Neural progenitor cell (in vitro differentiated cells): ENCODE measurements at regions not wholly inside any gene's neighbourhood (a gene's known extent, or its start where the extent isn't known, plus 50 kb on each side); places are given as distances from the start of the nearest gene placed in this dataset.
"Not testable (repeated sequence)": the region's sequence is repeated elsewhere in the genome, so short reads cannot be mapped to it uniquely, and the experiment has no call there.

Source experiments
- DNase-seq: peaks from one replicate; pipeline ENCODE4 v3.0.0-alpha.2; 2016; ENCODE audit warnings: low spot score
- H2AFZ ChIP-seq: fragments of 200-600 bp; sonication (generic); replicated peaks from 2 replicates; pipeline ENCODE4 v1.6.1; 2016; ENCODE audit warnings: antibody characterized with exemption
- H3F3A ChIP-seq: fragments of 200-600 bp; sonication (generic); 2 replicates; pipeline ENCODE4 v1.6.1; 2016; ENCODE audit warnings: antibody characterized with exemption, low read depth
- H3K27ac ChIP-seq: fragments of 200-600 bp; sonication (generic); 2 replicates; pipeline ENCODE4 v1.5.1; 2016; ENCODE audit warnings: mild to moderate bottlenecking
- H3K27me3 ChIP-seq: fragments of 200-600 bp; sonication (generic); 2 replicates; pipeline ENCODE4 v1.6.1; 2016; ENCODE audit warnings: mild to moderate bottlenecking, moderate library complexity
- H3K36me3 ChIP-seq: fragments of 200-600 bp; sonication (generic); 2 replicates; pipeline ENCODE4 v1.5.1; 2016
- H3K4me1 ChIP-seq: fragments of 200-600 bp; sonication (generic); 2 replicates; pipeline ENCODE4 v1.6.1; 2016; ENCODE audit warnings: mixed run types
- H3K4me2 ChIP-seq: fragments of 200-600 bp; sonication (generic); 2 replicates; pipeline ENCODE4 v1.6.1; 2016
- H3K4me3 ChIP-seq: fragments of 200-600 bp; sonication (generic); 2 replicates; pipeline ENCODE4 v1.5.1; 2016
- H3K79me2 ChIP-seq: fragments of 200-600 bp; sonication (generic); 2 replicates; pipeline ENCODE4 v1.6.1; 2016; ENCODE audit warnings: low read depth
- H3K9ac ChIP-seq: fragments of 200-600 bp; sonication (generic); 2 replicates; pipeline ENCODE4 v1.6.1; 2016
- H3K9me3 ChIP-seq: fragments of 200-600 bp; sonication (generic); 2 replicates; pipeline ENCODE4 v1.5.1; 2016; ENCODE audit warnings: low read depth
- H4K20me1 ChIP-seq: fragments of 200-600 bp; sonication (generic); 2 replicates; pipeline ENCODE4 v1.6.1; 2016; ENCODE audit warnings: low read depth
- H3K27ac Mint-ChIP-seq: 3 replicates; pipeline ENCODE4 v1.8.0; 2021; ENCODE audit warnings: mixed read lengths
- H3K27me3 Mint-ChIP-seq: 2 replicates; pipeline ENCODE4 v1.8.0; 2022; ENCODE audit warnings: low read depth, mild to moderate bottlenecking, inconsistent platforms, moderate library complexity, mixed read lengths; ENCODE audit not compliant: insufficient read depth
- H3K36me3 Mint-ChIP-seq: 3 replicates; pipeline ENCODE4 v1.8.0; 2021; ENCODE audit warnings: mixed read lengths
- H3K4me1 Mint-ChIP-seq: 3 replicates; pipeline ENCODE4 v1.8.0; 2021; ENCODE audit warnings: mixed read lengths
- H3K4me3 Mint-ChIP-seq: 3 replicates; pipeline ENCODE4 v1.8.0; 2021; ENCODE audit warnings: mild to moderate bottlenecking, moderate library complexity, mixed read lengths
- H3K9me3 Mint-ChIP-seq: 3 replicates; pipeline ENCODE4 v1.8.0; 2020; ENCODE audit warnings: mixed read lengths
- CTCF ChIP-seq: fragments of 200-600 bp; sonication (generic); IDR thresholded peaks from 2 replicates; pipeline ENCODE4 v1.5.1; 2017; ENCODE audit warnings: antibody characterized with exemption, mild to moderate bottlenecking
- EZH2 ChIP-seq: fragments of 200-600 bp; sonication (generic); IDR thresholded peaks from 2 replicates; pipeline ENCODE4 v1.6.1; 2017; ENCODE audit warnings: antibody characterized with exemption, mild to moderate bottlenecking, moderate library complexity
- EZH2phosphoT487 ChIP-seq: fragments of 200-600 bp; sonication (generic); IDR thresholded peaks from 2 replicates; pipeline ENCODE4 v1.6.1; 2017; ENCODE audit warnings: antibody characterized with exemption

- Histone ChIP-seq H3K4me3 (no peak overlapping the region), H3K9me3 (no peaks in the 10 kb centered on the region), H3K4me2 (no peak overlapping the region), H3K4me1 (no peaks in the 10 kb centered on the region), H3K27ac (no peak overlapping the region), H3F3A (no peaks in the 10 kb centered on the region), H3K36me3 (no peaks in the 10 kb centered on the region), H3K79me2 (no peaks in the 10 kb centered on the region), H4K20me1 (no peaks in the 10 kb centered on the region), H3K9ac (no peak overlapping the region), H2AFZ (no peak overlapping the region), H3K27me3 (no peaks in the 10 kb centered on the region)
- Mint-ChIP-seq H3K27ac (no peak overlapping the region), H3K9me3 (no peaks in the 10 kb centered on the region), H3K27me3 (no peaks in the 10 kb centered on the region), H3K36me3 (no peaks in the 10 kb centered on the region), H3K4me1 (no peaks in the 10 kb centered on the region), H3K4me3 (no peak overlapping the region)
- no peak for DNase-seq
- TF ChIP-seq EZH2 = no peak
- no peak for TF ChIP-seq CTCF
- no peak for TF ChIP-seq EZH2phosphoT487
Observed at GRCh38 chr5:25415970-25416369, 771.2 kb upstream of the CDH10 start.

- H3K27ac Mint-ChIP-seq = no peak overlapping the region
- Histone ChIP-seq H3K4me2 (no peak overlapping the region), H3K9ac (no peak overlapping the region), H3K4me3 (no peak overlapping the region), H3K4me1 (no peaks in the 10 kb centered on the region), H3K27me3 (no peaks in the 10 kb centered on the region), H3K36me3 (no peaks in the 10 kb centered on the region), H3F3A (no peaks in the 10 kb centered on the region), H4K20me1 (no peaks in the 10 kb centered on the region), H3K79me2 (no peaks in the 10 kb centered on the region), H3K27ac (no peak overlapping the region), H2AFZ (no peak overlapping the region), H3K9me3 (no peaks in the 10 kb centered on the region)
- no peaks in the 10 kb centered on the region for H3K27me3 Mint-ChIP-seq
- DNase-seq = no peak
- no peaks in the 10 kb centered on the region for H3K36me3 Mint-ChIP-seq
- H3K4me3 Mint-ChIP-seq = no peak overlapping the region
- TF ChIP-seq EZH2 (no peak), EZH2phosphoT487 (no peak), CTCF (no peak)
- H3K9me3 Mint-ChIP-seq = peaks cover under 1% of the 10 kb centered on the region
- H3K4me1 Mint-ChIP-seq = no peaks in the 10 kb centered on the region
Observed at GRCh38 chr5:25414742-25415141, 770.0 kb upstream of the CDH10 start.

GRCh38 chr5:25412116-25412661 is 767.4 kb upstream of the CDH10 start:
- H3K4me3 ChIP-seq = no peak overlapping the region
- no peaks in the 10 kb centered on the region for H4K20me1 ChIP-seq
- H3K27ac ChIP-seq = no peak overlapping the region
- H3F3A ChIP-seq = no peaks in the 10 kb centered on the region
- no peaks in the 10 kb centered on the region for H3K27me3 Mint-ChIP-seq
- no peak overlapping the region for H3K4me3 Mint-ChIP-seq
- no peak overlapping the region for H3K4me2 ChIP-seq
- no peaks in the 10 kb centered on the region for H3K36me3 Mint-ChIP-seq
- no peak overlapping the region for H3K27ac Mint-ChIP-seq
- no peaks in the 10 kb centered on the region for H3K4me1 ChIP-seq
- no peak overlapping the region for H3K9ac ChIP-seq
- H3K79me2 ChIP-seq = no peaks in the 10 kb centered on the region
- DNase-seq = no peak
- H3K27me3 ChIP-seq = no peaks in the 10 kb centered on the region
- H3K4me1 Mint-ChIP-seq = no peaks in the 10 kb centered on the region
- H3K36me3 ChIP-seq = no peaks in the 10 kb centered on the region
- TF ChIP-seq CTCF (no peak), EZH2 (no peak), EZH2phosphoT487 (no peak)
- H2AFZ ChIP-seq = no peak overlapping the region
- H3K9me3 Mint-ChIP-seq = peaks cover 11% of the 10 kb centered on the region
- no peaks in the 10 kb centered on the region for H3K9me3 ChIP-seq

- not testable (repeated sequence) for H3F3A ChIP-seq, H3K4me3 Mint-ChIP-seq, H3K79me2 ChIP-seq, H3K4me2 ChIP-seq, H2AFZ ChIP-seq, H3K36me3 ChIP-seq, H3K9ac ChIP-seq, H3K4me3 ChIP-seq, H3K9me3 ChIP-seq, H3K36me3 Mint-ChIP-seq, DNase-seq, H3K27me3 Mint-ChIP-seq, H3K4me1 ChIP-seq, H3K27me3 ChIP-seq, H3K27ac ChIP-seq, H3K27ac Mint-ChIP-seq, H3K4me1 Mint-ChIP-seq, H4K20me1 ChIP-seq
- peaks cover 22% of the 10 kb centered on the region for H3K9me3 Mint-ChIP-seq
Observed at GRCh38 chr5:25407365-25407764, 762.6 kb upstream of the CDH10 start.
